Heart left ventricle (tissue), 13 donors: ENCODE measurements at regions not wholly inside any gene's neighbourhood (a gene's known extent, or its start where the extent isn't known, plus 50 kb on each side); places are given as distances from the start of the nearest gene placed in this dataset.

Source experiments
- POLR2A ChIP-seq, 2 donors: fragments of 450-650 bp; IDR thresholded peaks; one replicate each; pipeline ENCODE4 v1.6.1; 2017; ENCODE audit warnings: antibody characterized with exemption in 2 of 2, mild to moderate bottlenecking in 2 of 2, moderate library complexity in 2 of 2
- TF ChIP-seq, protein P1 (sequence below), 12 donors: fragments of 200-600 bp; sonication (generic) in 4 of 12; IDR thresholded peaks; one replicate each; pipeline versions ENCODE4 v1.5.0 to v1.8.0; 2018 to 2022; ENCODE audit warnings: antibody characterized with exemption in 12 of 12, mild to moderate bottlenecking in 5 of 12
- donor health status: ischemic (EF 13 %, LVEDD 7.1; RV severe dilation, severe dysfunction).
- donor health status: DM: no; HTN: yes; CAD: no.
- donor health status: DM: no; HTN: no; CAD: no.
- donor health status: ischemic (EF 25% LVEDD 6.9; RV normal size, moderate dysfunction).
- donor health status: ischemic (EF 25% LVEDD 5.7; RV mildly dilated, moderate dysfunction).
- donor health status: ischemic (EF 35%, LVEDD 5.7; RV mildly dilated, moderate dysfunction).
- donor health status: nonischemic (EF 11% LVEDD 7.7; RV severe dilation, severe dysfunction).
- donor health status: DM: yes; HTN: yes; CAD: no.
- donor health status: PGD.
- donor health status: ischemic (EF 29% LVEDD 5.4; RV normal size, mild dysfunction).
- donor health status: nonischemic (EF 23%, LVEDD 6.1; RV moderate dilation, normal function).

DNA sequence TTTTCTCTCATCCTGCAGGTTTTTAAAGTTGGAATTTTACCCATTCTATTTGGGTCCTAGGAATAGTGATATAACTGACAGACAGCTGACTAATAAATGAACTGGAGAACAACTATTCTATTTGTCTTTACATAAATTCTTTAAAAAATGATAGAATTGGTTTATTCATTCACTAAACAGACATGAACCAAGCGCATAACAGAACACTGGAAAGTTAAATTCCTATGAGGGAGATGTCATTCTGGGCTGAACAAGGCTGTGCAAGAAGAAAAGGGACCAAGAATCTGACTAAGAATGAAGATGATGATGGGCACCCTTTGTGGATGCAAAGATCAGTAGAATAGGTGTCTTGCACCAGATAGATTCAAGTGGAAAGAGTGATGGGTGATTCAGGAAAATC, 256.3 kb upstream of the SASH1 start:
- TF ChIP-seq, protein P1, sequence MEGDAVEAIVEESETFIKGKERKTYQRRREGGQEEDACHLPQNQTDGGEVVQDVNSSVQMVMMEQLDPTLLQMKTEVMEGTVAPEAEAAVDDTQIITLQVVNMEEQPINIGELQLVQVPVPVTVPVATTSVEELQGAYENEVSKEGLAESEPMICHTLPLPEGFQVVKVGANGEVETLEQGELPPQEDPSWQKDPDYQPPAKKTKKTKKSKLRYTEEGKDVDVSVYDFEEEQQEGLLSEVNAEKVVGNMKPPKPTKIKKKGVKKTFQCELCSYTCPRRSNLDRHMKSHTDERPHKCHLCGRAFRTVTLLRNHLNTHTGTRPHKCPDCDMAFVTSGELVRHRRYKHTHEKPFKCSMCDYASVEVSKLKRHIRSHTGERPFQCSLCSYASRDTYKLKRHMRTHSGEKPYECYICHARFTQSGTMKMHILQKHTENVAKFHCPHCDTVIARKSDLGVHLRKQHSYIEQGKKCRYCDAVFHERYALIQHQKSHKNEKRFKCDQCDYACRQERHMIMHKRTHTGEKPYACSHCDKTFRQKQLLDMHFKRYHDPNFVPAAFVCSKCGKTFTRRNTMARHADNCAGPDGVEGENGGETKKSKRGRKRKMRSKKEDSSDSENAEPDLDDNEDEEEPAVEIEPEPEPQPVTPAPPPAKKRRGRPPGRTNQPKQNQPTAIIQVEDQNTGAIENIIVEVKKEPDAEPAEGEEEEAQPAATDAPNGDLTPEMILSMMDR (IDR thresholded peaks at IDR 0.05), result no peak
- no peak for TF ChIP-seq POLR2A (IDR thresholded peaks at IDR 0.05)
